ENCODE measurements at regions not wholly inside any gene's neighbourhood (a gene's known extent, or its start where the extent isn't known, plus 50 kb on each side); places are given as distances from the start of the nearest gene placed in this dataset.
"Not testable (repeated sequence)": the region's sequence is repeated elsewhere in the genome, so short reads cannot be mapped to it uniquely, and the experiment has no call there.

GRCh38 chr17:71558901-71559300 lies 561.9 kb upstream of the SOX9 start:
- Mint-ChIP-seq H3K4me1 (no peaks in the 10 kb centered on the region), H3K27me3 (no peaks in the 10 kb centered on the region)

GRCh38 chr17:71572343-71572742 lies 548.5 kb upstream of the SOX9 start:
- DNase-seq (ENCODE audit: low spot score in 2 of 2) (no peak), ATAC-seq (ENCODE audit: low read depth) (no peak)
- Mint-ChIP-seq H3K4me1 (no peaks in the 10 kb centered on the region), H3K4me3 (no peak overlapping the region), H3K27me3 (no peaks in the 10 kb centered on the region), H3K27ac (no peak overlapping the region), H3K9me3 (peaks cover 3% of the 10 kb centered on the region), H3K36me3 (no peaks in the 10 kb centered on the region)

More at GRCh38 chr17:71558901-71559300, 561.9 kb upstream of the SOX9 start:
- no peak overlapping the region for H3K4me3 Mint-ChIP-seq
- no peak overlapping the region for H3K27ac Mint-ChIP-seq
- ATAC-seq (ENCODE audit: low read depth) = no peak
- no peak for DNase-seq (ENCODE audit: low spot score in 2 of 2)
- no peaks in the 10 kb centered on the region for H3K36me3 Mint-ChIP-seq
- peaks cover 5% of the 10 kb centered on the region for H3K9me3 Mint-ChIP-seq

GRCh38 chr17:71578446-71578845 lies 542.4 kb upstream of the SOX9 start:
- Mint-ChIP-seq H3K4me1 (no peaks in the 10 kb centered on the region), H3K27ac (no peak overlapping the region), H3K27me3 (no peaks in the 10 kb centered on the region), H3K36me3 (no peaks in the 10 kb centered on the region), H3K9me3 (peaks cover 5% of the 10 kb centered on the region), H3K4me3 (no peak overlapping the region)
- ATAC-seq (ENCODE audit: low read depth) = no peak
- DNase-seq (ENCODE audit: low spot score in 2 of 2) = no peak

DNA sequence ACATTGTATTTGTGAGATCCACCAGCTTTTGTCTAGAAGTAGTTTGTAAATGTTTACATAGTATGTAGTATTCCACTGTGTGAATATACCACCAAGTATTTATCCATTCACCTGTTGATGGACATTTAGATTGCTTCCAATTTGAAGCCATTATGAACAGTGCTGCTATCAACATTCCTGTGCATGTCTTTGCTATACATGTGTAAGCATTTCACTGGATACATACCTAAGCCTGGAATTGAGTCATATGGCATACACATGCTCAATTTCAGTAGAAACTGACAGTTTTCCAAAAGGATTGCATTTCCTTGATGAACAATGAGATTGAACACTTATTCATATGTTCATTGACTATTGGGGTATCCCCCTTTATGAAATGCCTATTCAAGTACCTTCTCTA lies 540.6 kb upstream of the SOX9 start:
- H3K9me3 Mint-ChIP-seq = peaks cover 6% of the 10 kb centered on the region
- H3K27me3 Mint-ChIP-seq = no peaks in the 10 kb centered on the region
- H3K4me3 Mint-ChIP-seq = no peak overlapping the region
- DNase-seq (ENCODE audit: low spot score in 2 of 2) (no peak), ATAC-seq (ENCODE audit: low read depth) (no peak)
- H3K27ac Mint-ChIP-seq = no peak overlapping the region
- H3K4me1 Mint-ChIP-seq = no peaks in the 10 kb centered on the region
- no peaks in the 10 kb centered on the region for H3K36me3 Mint-ChIP-seq

DNA sequence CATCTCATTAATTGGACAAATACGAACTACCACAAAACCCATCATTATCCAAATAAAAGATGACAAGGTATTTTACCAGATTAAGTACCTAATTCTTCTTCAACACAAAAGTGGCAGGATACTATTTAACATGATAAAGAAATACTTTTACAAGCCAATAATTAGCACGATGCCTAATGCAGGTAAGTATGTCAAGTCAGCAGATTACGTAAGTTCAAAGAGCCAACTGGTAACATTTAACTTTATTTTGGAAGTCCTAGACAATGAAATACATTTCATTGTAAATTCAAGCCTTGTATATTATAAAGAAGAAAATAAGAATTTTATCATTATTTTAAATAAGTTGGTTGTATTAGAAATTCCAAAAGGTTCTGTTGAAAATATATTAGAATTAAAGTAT lies 535.3 kb upstream of the SOX9 start:
- H3K27me3 Mint-ChIP-seq = no peaks in the 10 kb centered on the region

GRCh38 chr17:71592431-71592830 lies 528.4 kb upstream of the SOX9 start:
- Mint-ChIP-seq H3K36me3 (no peaks in the 10 kb centered on the region), H3K4me3 (no peak overlapping the region), H3K27ac (no peak overlapping the region), H3K27me3 (no peaks in the 10 kb centered on the region), H3K9me3 (peaks cover 6% of the 10 kb centered on the region), H3K4me1 (no peaks in the 10 kb centered on the region)
- ATAC-seq (ENCODE audit: low read depth) (no peak), DNase-seq (ENCODE audit: low spot score in 2 of 2) (no peak)

More for the DNA sequence above, 535.3 kb upstream of the SOX9 start:
- no peaks in the 10 kb centered on the region for H3K4me1 Mint-ChIP-seq
- H3K27ac Mint-ChIP-seq = no peak overlapping the region
- H3K4me3 Mint-ChIP-seq = no peak overlapping the region
- DNase-seq (ENCODE audit: low spot score in 2 of 2) = no peak
- ATAC-seq (ENCODE audit: low read depth) = no peak
- H3K9me3 Mint-ChIP-seq = peaks cover 6% of the 10 kb centered on the region
- no peaks in the 10 kb centered on the region for H3K36me3 Mint-ChIP-seq

DNA sequence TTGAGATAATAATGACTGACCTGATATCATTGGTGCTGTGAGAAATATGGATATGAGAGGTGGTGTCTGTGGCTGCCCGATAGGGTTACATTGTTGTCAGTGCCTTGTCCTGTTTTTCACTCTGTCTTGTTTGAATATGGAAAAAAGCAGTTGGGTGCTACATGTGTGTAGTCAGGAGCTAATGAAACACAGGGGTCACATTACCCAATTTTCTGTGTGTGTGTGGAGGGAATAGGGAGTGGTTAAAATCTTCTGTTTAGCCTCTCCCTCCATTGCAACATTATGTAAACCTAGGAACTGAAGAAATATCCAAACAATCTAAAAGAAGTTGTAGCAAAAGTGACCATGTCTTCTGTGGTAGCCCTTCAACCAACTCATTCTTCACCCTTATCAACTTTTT lies 527.7 kb upstream of the SOX9 start:
- H3K27me3 Mint-ChIP-seq = no peaks in the 10 kb centered on the region
- no peak overlapping the region for H3K27ac Mint-ChIP-seq
- no peaks in the 10 kb centered on the region for H3K36me3 Mint-ChIP-seq
- peaks cover 6% of the 10 kb centered on the region for H3K9me3 Mint-ChIP-seq
- ATAC-seq (ENCODE audit: low read depth) = no peak
- no peak overlapping the region for H3K4me3 Mint-ChIP-seq
- DNase-seq (ENCODE audit: low spot score in 2 of 2) = no peak
- no peaks in the 10 kb centered on the region for H3K4me1 Mint-ChIP-seq

DNA sequence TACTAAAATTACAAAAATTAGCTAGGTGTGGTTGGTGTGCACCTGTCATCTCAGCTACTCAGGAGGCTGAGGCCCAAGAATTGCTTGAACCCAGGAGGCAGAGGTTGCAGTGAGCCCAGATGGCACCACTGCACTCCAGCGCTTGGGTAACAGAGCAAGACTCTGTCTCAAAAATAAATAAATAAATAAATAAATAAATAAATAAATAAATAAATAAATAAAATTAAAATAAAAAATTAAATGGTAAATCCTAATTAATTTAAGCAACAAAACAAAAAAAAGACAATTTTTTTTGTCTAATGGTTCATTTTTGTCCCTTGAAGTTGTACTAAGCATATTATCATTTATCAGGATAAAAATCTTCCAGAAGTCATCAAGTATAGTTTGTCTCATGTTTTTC lies 521.2 kb upstream of the SOX9 start:
- H3K9me3 Mint-ChIP-seq; ATAC-seq (ENCODE audit: low read depth); H3K4me3 Mint-ChIP-seq; H3K36me3 Mint-ChIP-seq; H3K27ac Mint-ChIP-seq; DNase-seq (ENCODE audit: low spot score in 2 of 2); H3K27me3 Mint-ChIP-seq; H3K4me1 Mint-ChIP-seq: not testable (repeated sequence)

- H3K27ac Mint-ChIP-seq = no peak overlapping the region
- ATAC-seq (ENCODE audit: low read depth) (no peak), DNase-seq (ENCODE audit: low spot score in 2 of 2) (no peak)
- H3K36me3 Mint-ChIP-seq = no peaks in the 10 kb centered on the region
- H3K4me3 Mint-ChIP-seq = no peak overlapping the region
- H3K4me1 Mint-ChIP-seq = no peaks in the 10 kb centered on the region
- no peaks in the 10 kb centered on the region for H3K27me3 Mint-ChIP-seq
- H3K9me3 Mint-ChIP-seq = peaks cover 3% of the 10 kb centered on the region
Measured at GRCh38 chr17:71600137-71600789, 520.6 kb upstream of the SOX9 start.

- DNase-seq (ENCODE audit: low spot score in 2 of 2) = no peak
- no peak overlapping the region for H3K27ac Mint-ChIP-seq
- H3K4me1 Mint-ChIP-seq = no peaks in the 10 kb centered on the region
- H3K4me3 Mint-ChIP-seq = no peak overlapping the region
- no peaks in the 10 kb centered on the region for H3K27me3 Mint-ChIP-seq
- no peaks in the 10 kb centered on the region for H3K36me3 Mint-ChIP-seq
- H3K9me3 Mint-ChIP-seq = peaks cover 3% of the 10 kb centered on the region
- no peak for ATAC-seq (ENCODE audit: low read depth)
Measured at GRCh38 chr17:71601894-71602504, 518.8 kb upstream of the SOX9 start.

- no peak for ATAC-seq (ENCODE audit: low read depth)
- Mint-ChIP-seq H3K36me3 (no peaks in the 10 kb centered on the region), H3K27ac (no peak overlapping the region), H3K4me3 (no peak overlapping the region), H3K9me3 (peaks cover 10% of the 10 kb centered on the region), H3K27me3 (no peaks in the 10 kb centered on the region), H3K4me1 (no peaks in the 10 kb centered on the region)
- DNase-seq (ENCODE audit: low spot score in 2 of 2) = no peak
Measured at GRCh38 chr17:71613996-71614395, 506.8 kb upstream of the SOX9 start.

DNA sequence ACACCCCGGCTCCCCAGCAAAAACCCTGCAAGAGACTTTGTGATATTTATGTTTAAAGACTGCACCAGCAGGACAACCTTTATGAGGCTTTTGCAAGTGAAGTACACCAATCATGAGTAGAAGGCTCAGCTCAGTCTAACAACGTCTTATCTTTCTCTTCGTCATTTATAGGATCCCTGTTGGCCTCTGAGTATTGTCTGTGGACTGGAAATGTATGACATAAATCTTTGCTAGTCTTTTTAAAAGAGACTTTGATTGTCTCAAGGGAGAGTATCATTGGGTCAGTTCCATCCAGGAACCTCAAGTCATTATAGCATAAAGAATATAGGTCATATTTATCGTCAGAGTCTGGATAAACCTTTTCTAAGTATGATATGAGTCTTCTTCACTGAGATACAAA lies 505.0 kb upstream of the SOX9 start:
- ATAC-seq (ENCODE audit: low read depth) (no peak), DNase-seq (ENCODE audit: low spot score in 2 of 2) (no peak)
- Mint-ChIP-seq H3K4me3 (no peak overlapping the region), H3K27ac (no peak overlapping the region), H3K9me3 (peaks cover 12% of the 10 kb centered on the region), H3K36me3 (no peaks in the 10 kb centered on the region), H3K4me1 (no peaks in the 10 kb centered on the region), H3K27me3 (no peaks in the 10 kb centered on the region)

DNA sequence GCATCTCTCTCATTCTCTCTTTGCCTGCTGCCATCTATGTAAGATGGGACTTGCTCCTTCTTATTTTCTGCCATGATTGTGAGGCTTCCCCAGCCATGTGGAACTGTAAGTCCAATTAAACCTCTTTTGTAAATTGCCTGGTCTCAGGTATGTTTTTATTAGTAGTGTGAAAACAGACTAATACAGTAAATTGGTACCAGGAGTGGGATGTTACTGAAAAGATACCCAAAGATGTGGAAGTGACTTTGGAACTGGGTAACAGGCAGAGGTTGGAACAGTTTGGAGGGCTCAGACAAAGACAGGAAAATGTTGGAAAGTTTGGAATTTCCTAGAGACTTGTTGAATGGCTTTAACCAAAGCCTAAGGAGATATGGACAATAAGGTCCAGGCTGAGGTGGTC lies 503.1 kb upstream of the SOX9 start:
- not testable (repeated sequence) for H3K27ac Mint-ChIP-seq; DNase-seq (ENCODE audit: low spot score in 2 of 2)

GRCh38 chr17:71625330-71625729 lies 495.5 kb upstream of the SOX9 start:
- H3K36me3 Mint-ChIP-seq = no peaks in the 10 kb centered on the region

More for the DNA sequence above, 503.1 kb upstream of the SOX9 start:
- H3K4me3 Mint-ChIP-seq; ATAC-seq (ENCODE audit: low read depth); H3K36me3 Mint-ChIP-seq; H3K27me3 Mint-ChIP-seq; H3K4me1 Mint-ChIP-seq: not testable (repeated sequence)
- H3K9me3 Mint-ChIP-seq = peaks cover 12% of the 10 kb centered on the region

DNA sequence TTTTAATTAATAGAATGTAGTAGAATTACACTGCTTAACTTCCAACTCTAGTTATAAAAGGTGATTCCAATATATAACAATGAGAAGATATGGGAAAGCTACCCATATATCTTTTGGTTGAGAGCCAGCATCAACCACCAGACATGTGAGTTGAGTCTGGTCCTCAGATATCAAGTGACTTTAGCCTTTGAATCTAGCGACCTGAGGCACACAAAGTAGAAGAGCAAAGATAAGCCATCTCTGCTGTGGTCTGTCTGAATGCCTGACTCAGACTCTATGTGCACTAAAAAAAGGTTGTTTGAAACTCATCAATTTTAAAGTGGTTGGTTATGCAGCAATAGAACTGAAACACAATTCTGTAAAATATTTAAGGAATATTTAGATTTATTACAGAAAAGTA lies 492.5 kb upstream of the SOX9 start:
- H3K27ac Mint-ChIP-seq = no peak overlapping the region
- no peak for ATAC-seq (ENCODE audit: low read depth)
- DNase-seq (ENCODE audit: low spot score in 2 of 2) = no peak
- H3K4me1 Mint-ChIP-seq = no peaks in the 10 kb centered on the region
- no peak overlapping the region for H3K4me3 Mint-ChIP-seq
- H3K27me3 Mint-ChIP-seq = no peaks in the 10 kb centered on the region
- H3K36me3 Mint-ChIP-seq = no peaks in the 10 kb centered on the region
- H3K9me3 Mint-ChIP-seq = peaks cover 9% of the 10 kb centered on the region

More at GRCh38 chr17:71625330-71625729, 495.5 kb upstream of the SOX9 start:
- no peak overlapping the region for H3K27ac Mint-ChIP-seq
- no peaks in the 10 kb centered on the region for H3K4me1 Mint-ChIP-seq
- ATAC-seq (ENCODE audit: low read depth) (no peak), DNase-seq (ENCODE audit: low spot score in 2 of 2) (no peak)
- H3K27me3 Mint-ChIP-seq = no peaks in the 10 kb centered on the region
- H3K9me3 Mint-ChIP-seq = peaks cover 9% of the 10 kb centered on the region
- no peak overlapping the region for H3K4me3 Mint-ChIP-seq

All from memory B cell (primary cell).